CD4-positive, alpha-beta T cell treated with Interferon alpha-2 for 1 hour (primary cell): ENCODE measurements at regions not wholly inside any gene's neighbourhood (a gene's known extent, or its start where the extent isn't known, plus 50 kb on each side); places are given as distances from the start of the nearest gene placed in this dataset.
"Not testable (repeated sequence)": the region's sequence is repeated elsewhere in the genome, so short reads cannot be mapped to it uniquely, and the experiment has no call there.

Experiments used
- DNase-seq, 2 donors: peaks; one replicate each; pipeline ENCODE4 v3.0.0-alpha.2; 2020 to 2022

DNA sequence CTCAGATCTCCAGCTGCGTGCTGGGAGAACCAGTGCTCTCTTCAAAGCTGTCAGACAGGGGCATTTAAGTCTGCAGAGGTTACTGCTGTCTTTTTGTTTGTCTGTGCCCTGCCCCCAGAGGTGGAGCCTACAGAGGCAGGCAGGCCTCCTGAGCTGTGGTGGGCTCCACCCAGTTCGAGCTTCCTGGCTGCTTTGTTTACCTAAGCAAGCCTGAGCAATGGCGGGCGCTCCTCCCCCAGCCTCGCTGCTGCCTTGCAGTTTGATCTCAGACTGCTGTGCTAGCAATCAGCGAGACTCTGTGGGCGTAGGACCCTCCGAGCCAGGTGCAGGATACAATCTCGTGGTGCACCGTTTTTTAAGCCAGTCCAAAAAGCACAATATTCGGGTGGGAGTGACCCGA, 864.4 kb downstream of the GBE1 start:
- DNase-seq: not testable (repeated sequence)

DNA sequence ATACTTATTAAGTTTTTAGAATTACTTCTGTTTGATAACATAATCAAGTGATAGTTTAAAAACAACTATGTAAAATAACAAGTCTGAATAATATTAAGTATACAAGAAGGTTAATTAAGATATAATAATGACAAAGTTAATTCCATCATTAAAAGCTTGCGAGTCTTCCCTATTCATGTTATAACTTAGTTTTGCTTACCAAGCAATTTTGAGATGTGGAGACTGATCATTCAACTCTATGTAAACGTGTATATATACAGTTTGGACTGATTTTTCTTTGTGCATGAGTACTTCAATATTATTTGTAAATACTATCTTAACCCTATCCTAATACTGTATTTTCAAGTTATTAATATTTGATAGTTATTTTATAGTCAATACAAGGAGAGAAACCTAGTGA, 870.9 kb downstream of the GBE1 start:
- DNase-seq: no peak

DNA sequence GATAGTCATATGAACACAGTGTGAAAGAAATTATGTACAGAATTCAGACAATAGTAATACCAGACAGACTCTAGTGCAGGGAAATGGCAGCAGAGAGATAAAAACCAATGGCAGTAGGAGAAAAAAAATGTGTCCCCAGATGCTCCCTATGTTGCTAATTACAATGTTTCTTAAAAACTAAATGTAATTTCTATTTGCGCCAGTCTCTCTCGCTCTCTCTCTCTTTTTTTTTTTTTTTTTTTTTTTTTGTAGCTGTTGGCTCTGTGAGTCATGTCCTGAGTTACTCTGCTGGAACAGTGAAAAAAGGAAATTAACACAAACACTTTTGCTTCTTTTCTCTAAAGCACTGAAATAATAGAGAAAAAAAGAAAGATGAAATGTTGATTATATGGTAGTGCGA, 871.9 kb downstream of the GBE1 start:
- DNase-seq: no peak

DNA sequence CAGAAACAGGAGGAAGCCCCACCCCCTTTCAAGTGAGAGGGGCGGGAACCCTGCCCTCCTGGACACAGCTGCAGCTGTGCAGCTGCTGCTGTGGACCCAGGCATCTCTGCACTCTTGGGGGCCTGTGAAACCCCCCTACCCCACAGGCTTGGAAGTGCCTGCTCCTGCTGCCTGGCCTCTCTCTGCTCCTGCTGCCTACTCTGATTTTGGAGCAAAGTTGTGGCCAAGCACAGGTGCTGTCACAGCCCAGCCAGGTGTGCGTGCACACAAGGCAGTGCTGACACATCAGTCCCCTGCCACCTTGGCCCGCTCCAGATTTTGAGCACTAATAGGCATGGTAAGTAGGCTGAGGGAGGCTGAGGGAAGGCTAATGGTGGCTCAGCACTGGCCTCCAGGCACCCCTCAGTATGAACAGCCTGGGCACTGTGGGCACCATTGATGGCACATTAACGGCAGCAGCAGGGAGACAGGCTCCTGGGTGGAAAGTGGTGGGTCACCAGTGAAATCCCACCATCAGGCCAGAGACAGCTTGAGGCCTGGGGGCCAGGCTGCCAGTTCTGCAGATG, 890.9 kb downstream of the GBE1 start:
- no peak for DNase-seq

DNA sequence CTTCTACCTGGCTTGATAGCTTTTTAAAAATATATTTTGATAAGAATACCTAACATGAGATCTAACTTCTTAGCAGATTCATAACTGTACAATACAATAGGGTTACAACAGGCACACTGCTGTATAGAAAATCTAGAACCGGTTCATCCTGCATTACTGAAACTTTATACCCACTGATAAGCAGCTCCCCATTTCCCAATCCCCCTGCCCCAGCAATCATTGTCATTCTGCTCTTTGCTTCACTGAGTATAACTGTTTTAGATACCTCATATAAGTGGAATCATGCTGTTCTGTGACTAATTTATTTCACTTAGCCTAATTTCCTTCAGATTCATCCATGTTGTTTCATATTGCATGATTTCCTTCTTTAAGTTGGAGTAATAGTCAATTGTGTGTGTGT, 906.0 kb downstream of the GBE1 start:
- no peak for DNase-seq

DNA sequence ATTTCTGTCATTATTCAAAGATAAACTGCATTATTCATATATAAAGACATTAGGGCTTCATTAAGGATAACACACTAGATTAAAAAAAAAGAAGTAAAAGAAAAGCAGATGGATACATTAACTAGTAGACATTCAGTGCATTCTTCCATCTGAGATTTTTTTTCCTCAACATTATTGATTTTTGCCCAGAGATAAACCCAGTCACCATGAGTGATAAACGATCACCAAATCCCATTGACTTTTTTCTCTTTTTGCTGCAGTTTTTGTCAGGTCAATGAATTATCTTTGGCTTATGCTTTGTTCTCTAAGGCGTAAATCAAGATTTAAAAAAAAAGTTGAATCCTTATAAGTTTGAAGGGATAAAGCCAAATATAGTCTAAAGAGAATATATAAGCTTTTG, 925.0 kb downstream of the GBE1 start:
- DNase-seq: no peak

DNA sequence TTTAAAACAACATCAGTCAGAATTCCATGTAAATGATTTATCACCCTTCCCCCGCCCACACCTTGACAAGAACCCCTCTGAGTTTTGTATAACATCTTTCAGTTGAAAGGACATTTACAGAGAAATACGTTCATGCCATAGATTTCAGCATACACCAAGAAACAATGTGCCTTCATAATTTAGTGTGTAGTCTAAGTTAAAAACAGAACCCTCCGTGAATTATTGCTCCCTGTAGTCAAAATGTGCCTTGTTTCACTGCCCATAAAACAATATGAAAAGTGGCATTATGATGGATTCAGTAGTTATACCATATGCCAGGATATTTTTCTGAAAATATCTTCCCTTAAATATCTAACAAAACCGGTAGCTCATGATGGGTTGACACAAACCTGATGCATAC, 953.9 kb downstream of the GBE1 start:
- no peak for DNase-seq

DNA sequence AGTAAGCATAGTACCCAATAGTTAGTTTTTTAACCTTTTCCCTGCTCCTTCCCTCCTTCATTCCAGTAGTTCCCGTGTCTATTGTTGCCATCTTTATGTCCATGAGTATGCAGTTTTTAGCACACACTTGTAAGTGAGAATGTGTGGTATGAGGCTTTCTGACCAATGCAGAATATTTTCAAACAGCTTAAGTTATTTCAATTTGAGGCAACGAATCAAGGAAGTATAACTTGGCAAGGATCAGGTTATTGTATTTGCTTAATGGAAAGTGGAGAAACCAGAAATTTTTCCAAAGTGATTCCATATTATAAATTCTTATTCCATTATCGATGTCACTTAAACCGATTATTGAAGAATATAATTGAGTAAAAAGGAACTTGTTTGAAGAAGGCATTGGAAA, 954.8 kb downstream of the GBE1 start:
- DNase-seq: no peak

DNA sequence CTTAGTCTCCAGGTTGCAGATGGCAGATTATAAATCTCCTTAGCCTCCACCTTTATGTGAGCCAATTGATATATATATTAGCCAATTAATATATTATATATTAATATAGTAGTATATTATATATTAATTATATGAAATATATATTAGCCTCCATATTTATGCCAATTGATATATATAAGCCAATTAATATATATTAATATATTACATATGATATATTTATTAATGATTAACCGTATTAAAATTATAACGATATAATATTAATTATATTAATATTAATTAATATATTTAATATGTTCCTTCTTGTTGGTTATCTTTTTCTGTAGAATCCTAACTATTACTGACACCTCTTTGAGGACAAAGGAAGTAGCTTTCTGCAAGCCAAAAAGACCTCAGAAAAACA, 972.5 kb downstream of the GBE1 start:
- DNase-seq: no peak

DNA sequence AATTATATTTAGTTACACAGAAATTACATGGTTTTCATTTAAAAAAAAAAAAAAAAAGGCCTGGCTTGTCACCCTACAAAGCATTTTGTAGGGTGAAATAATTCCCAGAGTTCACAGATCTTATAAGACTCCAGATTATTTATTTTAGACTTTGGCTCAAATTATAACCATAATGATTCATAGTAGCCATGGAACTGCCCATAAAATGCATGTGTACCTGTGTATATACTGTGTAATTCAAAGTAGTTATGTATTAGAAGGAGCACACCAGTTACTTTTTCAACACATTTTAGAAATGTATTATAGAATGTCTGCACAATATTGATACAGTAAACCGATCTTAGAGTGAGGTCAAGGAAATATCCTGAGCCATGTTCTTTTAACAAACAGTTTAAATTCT, 975.6 kb downstream of the GBE1 start:
- no peak for DNase-seq

DNA sequence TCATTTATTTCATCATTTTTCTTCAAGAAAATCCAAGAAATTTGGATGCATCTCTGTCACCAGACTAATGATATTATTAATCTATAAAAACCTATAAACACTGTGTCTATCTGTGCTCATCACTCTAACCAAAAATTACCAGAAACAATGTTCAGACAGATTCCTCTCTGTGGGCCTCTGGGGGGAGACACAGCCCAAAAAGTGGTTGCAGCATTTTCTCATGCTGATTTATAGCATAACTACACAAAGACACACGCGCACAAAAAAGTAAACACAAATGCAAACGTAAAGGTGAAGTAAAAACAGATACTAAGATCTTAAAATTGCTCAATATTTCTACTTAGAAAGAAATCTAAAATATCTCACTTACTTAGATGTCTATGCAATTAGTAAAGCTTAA, 976.0 kb downstream of the GBE1 start:
- no peak for DNase-seq

DNA sequence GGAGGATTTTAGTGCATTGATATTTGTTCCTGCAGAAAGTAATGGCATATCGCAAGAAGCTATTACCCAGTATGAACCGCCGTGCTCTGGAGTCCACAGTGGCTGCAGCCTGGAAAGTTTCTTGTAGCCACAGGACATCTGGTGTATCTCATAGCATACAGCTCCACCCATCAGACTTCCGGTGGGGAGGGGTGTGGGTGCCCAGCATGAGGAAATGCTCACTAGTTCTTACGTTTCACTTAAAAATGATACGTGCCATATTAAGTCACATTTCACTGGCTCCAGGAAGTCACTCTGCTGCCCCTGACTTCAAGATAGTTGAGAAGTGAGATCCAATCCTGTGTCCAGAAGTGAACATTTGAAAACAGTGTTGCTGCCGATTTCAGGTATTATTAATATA, 990.4 kb downstream of the GBE1 start:
- peak in 1 of 2 donors; percentile 24 for DNase-seq

DNA sequence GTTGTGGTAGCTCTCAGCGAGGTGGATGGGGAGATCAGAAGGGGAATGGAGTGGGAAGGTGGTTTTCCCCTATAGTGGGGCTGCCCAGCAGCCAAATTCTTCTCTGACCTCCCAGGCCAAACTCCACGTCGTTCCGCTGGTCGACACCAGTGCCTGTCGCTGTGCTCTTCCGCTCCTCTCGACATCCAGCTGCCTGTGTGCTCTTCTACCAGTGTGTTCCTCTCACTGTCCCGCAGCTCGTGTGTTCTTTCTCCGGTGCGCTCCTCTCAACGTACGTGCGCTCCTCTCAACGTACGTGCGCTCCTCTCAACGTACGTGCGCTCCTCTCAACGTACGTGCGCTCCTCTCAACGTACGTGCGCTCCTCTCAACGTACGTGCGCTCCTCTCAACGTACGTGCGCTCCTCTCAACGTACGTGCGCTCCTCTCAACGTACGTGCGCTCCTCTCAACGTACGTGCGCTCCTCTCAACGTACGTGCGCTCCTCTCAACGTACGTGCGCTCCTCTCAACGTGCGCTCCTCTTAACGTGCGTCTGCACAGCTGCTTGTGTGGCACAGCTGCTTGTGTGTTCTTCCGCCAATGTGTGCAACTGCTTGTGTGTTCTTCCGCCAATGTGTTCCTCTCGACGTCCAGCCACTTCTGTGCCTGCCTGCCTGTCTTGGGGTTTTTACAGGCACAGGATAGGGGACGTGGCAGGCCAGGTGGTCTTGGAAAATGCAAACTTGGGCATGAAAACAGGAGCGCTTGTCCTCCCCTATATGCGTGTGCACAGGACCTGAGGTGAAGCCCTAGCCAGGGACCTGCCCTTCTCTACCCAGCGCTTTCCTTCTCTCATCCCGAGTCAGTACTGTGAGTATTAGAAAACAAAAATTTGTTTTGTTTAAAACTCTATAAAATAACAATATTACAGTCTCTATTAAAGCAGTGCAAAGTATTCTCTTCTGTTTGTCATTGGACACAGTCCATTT, 991.1 kb downstream of the GBE1 start:
- DNase-seq: peak in 1 of 2 donors; percentile 8

DNA sequence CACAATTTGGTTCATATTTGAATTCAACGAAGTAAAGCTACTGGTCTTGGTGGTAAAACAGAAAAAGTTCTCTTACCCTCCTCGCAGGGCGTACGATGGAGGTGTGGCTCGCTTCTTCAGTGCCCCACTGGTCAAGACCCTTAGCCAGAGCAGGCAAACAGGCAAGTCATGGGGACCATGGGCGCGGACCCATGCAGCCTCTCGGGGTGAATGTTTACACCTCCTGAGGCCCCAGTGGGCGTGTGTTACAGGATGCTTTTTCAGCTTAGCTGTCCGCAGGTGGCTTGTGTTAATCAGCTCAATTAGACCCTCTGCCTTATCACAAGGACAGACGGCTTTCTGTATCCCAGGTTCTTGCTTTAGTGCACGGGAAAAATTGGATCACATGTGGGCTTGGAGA, 991.8 kb downstream of the GBE1 start:
- no peak for DNase-seq

DNA sequence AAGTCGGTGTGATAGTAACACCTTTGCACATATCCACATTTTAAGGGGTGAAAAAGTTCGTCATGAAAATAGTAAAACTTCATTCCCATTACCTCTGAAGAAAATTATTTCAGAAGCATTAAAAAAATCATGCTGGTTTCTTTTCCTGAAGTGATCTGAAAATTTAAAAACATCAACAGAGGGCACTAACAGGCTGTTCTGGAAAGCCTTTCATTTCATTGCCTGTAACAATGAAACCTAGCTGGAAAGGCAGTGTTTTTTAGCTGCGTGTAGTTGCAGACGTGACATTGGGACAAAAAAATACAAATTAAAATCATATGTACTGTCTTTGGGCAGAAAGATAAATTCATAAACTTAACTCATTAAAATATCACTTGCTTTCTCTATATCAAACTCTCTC, 993.8 kb downstream of the GBE1 start:
- DNase-seq: no peak

DNA sequence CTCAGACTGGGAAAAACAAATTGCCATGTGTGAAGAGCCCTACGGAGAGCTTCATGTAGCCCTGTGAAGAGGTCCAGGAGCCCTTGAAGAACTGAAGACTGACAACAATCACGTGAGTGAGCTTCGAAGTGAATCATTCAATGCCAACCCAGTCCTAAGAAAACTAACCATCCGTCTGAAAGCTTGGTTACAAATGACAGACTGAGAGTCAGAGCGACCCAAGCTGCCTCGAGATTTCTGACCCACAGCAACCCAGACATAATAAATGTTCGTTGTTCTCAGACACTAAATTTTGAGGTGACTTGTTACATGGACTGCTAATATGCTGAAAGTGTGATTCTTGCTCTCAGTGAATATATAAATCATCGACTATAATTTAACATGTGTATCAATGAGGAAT, 987.2 kb upstream of the ROBO1 start:
- no peak for DNase-seq

DNA sequence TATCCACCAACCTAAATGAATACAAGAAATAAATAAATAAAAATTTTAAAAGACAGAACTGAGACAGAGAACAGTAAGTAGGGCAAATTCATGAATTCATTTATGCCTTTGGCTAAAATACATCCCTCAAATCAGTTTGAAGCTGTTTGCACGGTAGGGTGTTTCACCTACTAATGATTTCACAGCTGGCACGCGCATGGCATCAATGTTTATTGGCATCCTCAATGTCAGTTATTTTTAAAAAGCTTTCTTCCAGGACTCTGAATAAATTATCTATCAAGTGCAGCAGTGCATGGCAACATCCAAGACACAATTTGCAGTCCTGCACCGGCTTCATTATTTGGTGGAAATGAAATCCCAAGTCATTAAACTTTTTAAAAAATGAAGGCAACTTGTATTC, 985.2 kb upstream of the ROBO1 start:
- DNase-seq: no peak

DNA sequence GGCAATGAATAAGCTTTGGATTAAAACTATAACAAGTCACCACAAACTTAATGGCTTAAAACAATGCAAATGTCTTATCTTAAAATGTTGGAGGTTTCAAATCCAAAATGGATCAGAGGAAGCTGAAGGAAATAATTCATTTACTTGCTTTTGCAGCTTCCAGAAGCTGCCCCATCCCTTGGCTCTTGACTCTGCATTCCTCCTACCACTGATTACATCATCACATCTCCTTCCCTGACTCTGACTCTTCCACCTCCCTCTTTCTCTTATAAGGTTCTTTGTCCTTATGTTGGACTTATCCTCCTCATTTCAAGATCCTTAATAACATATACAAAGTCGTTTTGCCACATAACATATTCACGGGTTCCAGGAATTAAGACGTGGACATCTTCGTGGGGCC, 982.8 kb upstream of the ROBO1 start:
- no peak for DNase-seq

DNA sequence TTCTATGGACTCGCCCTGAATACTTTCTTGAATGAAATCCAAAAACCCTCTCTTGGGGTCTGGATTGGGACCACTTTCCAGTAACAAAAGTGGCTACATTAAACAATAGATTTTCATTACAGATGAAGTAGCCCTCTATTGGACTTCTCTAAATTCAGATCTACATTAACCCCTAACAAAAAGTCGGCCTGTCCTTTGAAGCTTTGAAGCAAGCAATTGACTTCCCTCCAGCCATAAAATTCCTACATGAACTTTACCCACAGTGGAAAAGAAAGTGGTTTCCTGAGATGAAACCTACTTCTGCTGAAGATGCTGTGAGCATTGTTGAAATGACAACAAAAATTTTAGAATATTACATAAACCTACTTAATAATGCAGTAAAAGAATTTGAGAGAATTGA, 967.1 kb upstream of the ROBO1 start:
- no peak for DNase-seq

DNA sequence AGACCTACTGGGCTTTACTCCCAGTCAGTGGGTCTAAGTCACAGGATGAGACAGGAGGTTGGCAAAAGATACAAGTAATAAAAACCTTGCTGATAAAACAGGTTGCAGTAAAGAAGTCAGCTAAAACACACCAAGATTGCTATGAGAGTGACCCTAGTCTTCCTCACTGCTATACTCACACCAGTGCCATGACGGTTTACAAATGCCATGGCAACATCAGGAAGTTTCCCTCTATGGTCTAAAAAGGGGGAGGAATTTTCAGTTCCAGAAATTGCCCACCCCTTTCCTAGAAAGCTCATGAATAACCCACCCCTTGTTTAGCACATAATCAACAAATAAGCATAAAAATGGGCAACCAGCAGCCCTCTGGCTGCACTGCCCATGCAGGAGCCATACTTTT, 966.7 kb upstream of the ROBO1 start:
- DNase-seq: no peak

DNA sequence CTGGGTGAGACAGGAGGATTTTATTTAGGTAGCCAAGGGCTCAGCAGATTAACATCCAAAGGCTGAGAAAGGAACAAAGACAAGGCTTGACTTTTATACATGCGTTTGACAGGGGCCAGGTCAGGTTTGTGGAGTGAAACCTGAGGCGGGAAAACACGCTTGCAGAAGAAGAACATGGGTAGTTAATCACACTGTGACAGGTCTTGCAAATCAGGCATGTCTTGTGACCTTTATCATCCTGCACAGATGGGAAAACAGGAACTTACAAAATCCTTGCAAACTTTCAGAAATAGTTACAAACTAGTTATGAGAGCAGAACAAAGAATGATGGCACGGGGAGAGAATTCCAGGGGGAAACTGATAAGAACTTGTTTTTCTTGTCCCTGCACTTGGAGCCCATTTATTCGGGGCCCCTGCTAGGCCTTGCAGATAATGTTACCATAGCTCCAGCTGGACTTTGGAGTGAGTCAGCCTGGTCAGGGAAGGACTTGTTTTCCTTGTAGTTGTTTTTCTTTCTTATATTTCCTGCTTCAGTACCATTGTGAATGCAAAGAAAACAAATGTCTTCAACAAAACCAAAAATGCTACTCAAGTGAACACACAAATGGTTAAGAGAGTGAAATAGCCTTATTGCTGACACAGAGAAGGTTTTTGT, 965.9 kb upstream of the ROBO1 start:
- DNase-seq: no peak

DNA sequence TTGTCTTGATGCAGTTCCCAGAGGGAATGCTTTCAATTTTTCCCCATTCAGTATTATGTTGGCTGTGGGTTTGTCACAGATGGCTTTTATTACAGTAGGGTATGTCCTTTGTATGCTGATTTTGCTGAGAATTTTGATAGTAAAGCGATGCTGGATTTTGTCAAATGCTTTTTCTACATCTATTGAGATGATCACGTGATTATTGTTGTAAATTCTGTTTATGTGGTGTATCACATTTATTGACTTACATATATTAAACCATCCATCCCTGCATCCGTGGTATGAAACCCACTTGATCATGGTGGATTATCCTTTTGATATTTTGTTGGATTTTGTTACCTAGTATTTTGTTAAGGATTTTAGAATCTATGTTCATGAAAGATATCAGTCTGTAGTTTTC, 959.8 kb upstream of the ROBO1 start:
- DNase-seq: not testable (repeated sequence)

DNA sequence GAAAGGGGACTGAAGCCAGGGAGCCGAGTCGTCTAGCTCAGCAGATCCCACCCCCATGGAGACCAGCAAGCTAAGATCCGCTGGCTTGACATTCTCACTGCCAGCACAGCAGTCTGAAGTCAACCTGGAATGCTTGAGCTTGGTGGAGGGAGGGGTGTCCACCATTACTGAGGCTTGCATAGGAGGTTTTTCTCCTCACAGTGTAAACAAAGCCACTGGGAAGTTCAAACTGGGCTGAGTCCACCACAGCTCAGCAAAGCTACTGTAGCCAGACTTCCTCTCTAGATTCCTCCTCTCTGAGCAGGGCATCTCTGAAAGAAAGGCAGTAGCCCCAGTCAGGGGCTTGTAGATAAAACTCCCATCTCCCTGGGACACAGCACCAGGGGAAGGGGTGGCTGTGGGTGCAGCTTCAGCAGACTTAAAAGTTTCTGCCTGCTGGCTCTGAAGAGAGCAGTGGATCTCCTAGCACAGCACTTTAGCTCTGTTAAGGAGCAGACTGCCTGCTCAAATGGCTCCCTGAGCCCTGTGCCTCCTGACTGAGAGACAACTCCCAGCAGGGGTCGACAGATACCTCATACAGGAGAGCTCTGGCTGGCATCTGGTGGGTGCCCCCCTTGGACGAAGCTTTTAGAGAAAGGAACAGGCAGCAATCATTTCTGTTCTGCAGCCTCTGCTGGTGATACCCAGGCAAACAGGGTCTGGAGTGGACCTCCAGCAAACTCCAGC, 942.0 kb upstream of the ROBO1 start:
- not testable (repeated sequence) for DNase-seq
